Transverse colon (tissue), 4 donors: ENCODE measurements at regions not wholly inside any gene's neighbourhood (a gene's known extent, or its start where the extent isn't known, plus 50 kb on each side); places are given as distances from the start of the nearest gene placed in this dataset.
A peak's percentile ranks its signal among the peaks of the same experiment; 100 is the strongest.

Source experiments
- DNase-seq: peaks from one replicate; pipeline ENCODE4 v3.0.0-alpha.2; 2019
- H3K27ac ChIP-seq, 4 donors: fragments of 200-600 bp; sonication (generic); 2 replicates each; pipeline ENCODE4 v1.5.1; 2016 to 2018; ENCODE audit warnings: inconsistent platforms in 4 of 4
- H3K27me3 ChIP-seq: fragments of 200-600 bp; sonication (generic); 2 replicates; pipeline ENCODE4 v1.5.1; 2017; ENCODE audit warnings: inconsistent platforms
- H3K36me3 ChIP-seq, 4 donors: fragments of 200-600 bp; sonication (generic); 2 replicates each; pipeline ENCODE4 v1.5.1; 2017 to 2019; ENCODE audit warnings: inconsistent platforms in 4 of 4
- H3K4me1 ChIP-seq, 4 donors: fragments of 200-600 bp; sonication (generic); 2 replicates each; pipeline ENCODE4 v1.5.1; 2017 to 2020; ENCODE audit warnings: inconsistent platforms in 4 of 4
- H3K4me3 ChIP-seq, 4 donors: fragments of 200-600 bp; sonication (generic); 1 replicate in 1 of 4; 2 replicates in 3 of 4; pipeline versions ENCODE4 v1.5.1 to v1.6.1; 2017 to 2019; ENCODE audit warnings: inconsistent platforms in 4 of 4
- H3K9me3 ChIP-seq, 2 donors: fragments of 200-600 bp; sonication (generic); 2 replicates each; pipeline ENCODE4 v1.5.1; 2017 to 2019; ENCODE audit warnings: inconsistent platforms in 2 of 2
- CTCF ChIP-seq, 5 experiments: fragments of 200-600 bp in 3 of 5; fragments of 450-650 bp in 2 of 5; sonication (generic) in 3 of 5; IDR thresholded peaks; 1 replicate in 2 of 5; 2 replicates in 3 of 5; pipeline ENCODE4 v1.5.1; 2016 to 2017; ENCODE audit warnings: antibody characterized with exemption in 5 of 5, inconsistent platforms in 3 of 5, mild to moderate bottlenecking in 2 of 5, moderate library complexity in 1 of 5
- EP300 ChIP-seq: sonication (generic); formaldehyde crosslinking; IDR thresholded peaks from one replicate; pipeline ENCODE4 v1.6.1; 2017; ENCODE audit warnings: antibody characterized with exemption, low read depth
- POLR2A ChIP-seq: fragments of 450-650 bp; IDR thresholded peaks from one replicate; pipeline ENCODE4 v1.6.1; 2016; ENCODE audit warnings: antibody characterized with exemption, mild to moderate bottlenecking, moderate library complexity
- POLR2AphosphoS5 ChIP-seq, 3 donors: sonication (generic); formaldehyde crosslinking; IDR thresholded peaks; one replicate each; pipeline ENCODE4 v1.6.1; 2016; ENCODE audit warnings: antibody characterized with exemption in 3 of 3
- WGBS, 2 donors: methylation state at CpG; one replicate each; pipeline ENCODE4 v1.1.5; 2018; ENCODE audit warnings: low coverage in 1 of 2; 5-methylcytosine and 5-hydroxymethylcytosine counted together
- in situ Hi-C, 4 donors: fragments of 200-750 bp; cut with MboI; loops; one replicate each; pipeline versions ENCODE4 v1.15.0 to v1.15.1; 2017; ENCODE audit warnings: low sequenced_read_pairs in 3 of 4, low pct_ligation_motif_present in 1 of 4, low pct_unique_long_range_greater_than_20kb in 1 of 4
- intact Hi-C: fragments of 100-400 bp; cut with DNase I; formaldehyde crosslinking; loops from one replicate; pipeline ENCODE4 v1.15.1; 2023; ENCODE audit warnings: low total_unique reads

- H3K4me3 ChIP-seq: no peak overlapping the region
- no peak for DNase-seq
- H3K4me1 ChIP-seq: peaks cover 0 to 57% (median 26%) of the 10 kb centered on the region in 4 donors
- no peaks in the 10 kb centered on the region for H3K9me3 ChIP-seq
- H3K36me3 ChIP-seq: no peaks in the 10 kb centered on the region
- peak overlapping the region in 3 of 4 donors; percentile 68 to 77 (median 73) for H3K27ac ChIP-seq
- H3K27me3 ChIP-seq: no peaks in the 10 kb centered on the region
- in situ Hi-C loops: no loop called here
- 90 to 97% methylated on average over 2 of the region's 2 CpGs for WGBS, 2 donors
- TF ChIP-seq POLR2AphosphoS5 (IDR thresholded peaks at IDR 0.05) (no peak), EP300 (no peak), CTCF (IDR thresholded peaks at IDR 0.05) (no peak), POLR2A (no peak)
- intact Hi-C loops: no loop called here
Observed at GRCh38 chr13:73674570-73674969, 459.6 kb downstream of the KLF12 start.

- in situ Hi-C loops: no loop called here
Observed at GRCh38 chr13:73673931-73674330, 460.3 kb downstream of the KLF12 start.

GRCh38 chr13:73672492-73672891, 461.7 kb downstream of the KLF12 start:
- Histone ChIP-seq H3K27me3 (no peaks in the 10 kb centered on the region), H3K9me3 (no peaks in the 10 kb centered on the region), H3K36me3 (no peaks in the 10 kb centered on the region), H3K4me3 (no peak overlapping the region), H3K4me1 (peaks cover 0 to 53% (median 24%) of the 10 kb centered on the region in 4 donors), H3K27ac (peak overlapping the region; percentile 70 to 77 (median 73))
- no peak for DNase-seq
- TF ChIP-seq POLR2AphosphoS5 (IDR thresholded peaks at IDR 0.05) (peak in 2 of 3 donors; percentile 31 to 48), CTCF (IDR thresholded peaks at IDR 0.05) (peak in 3 of 5 experiments; percentile 10 to 53 (median 38)), EP300 (no peak)
- intact Hi-C loops (no loop called here), in situ Hi-C loops (no loop called here)
- WGBS, 2 donors: 16 to 20% methylated on average over 3 of the region's 3 CpGs

More at GRCh38 chr13:73673931-73674330, 460.3 kb downstream of the KLF12 start:
- intact Hi-C loops: no loop called here
- DNase-seq: no peak
- no peaks in the 10 kb centered on the region for H3K36me3 ChIP-seq
- H3K9me3 ChIP-seq: no peaks in the 10 kb centered on the region
- WGBS, 2 donors: 77 to 83% methylated on average over 5 to 11 of the region's 11 CpGs
- TF ChIP-seq POLR2AphosphoS5 (IDR thresholded peaks at IDR 0.05) (no peak), POLR2A (no peak), CTCF (IDR thresholded peaks at IDR 0.05) (no peak), EP300 (no peak)
- H3K27ac ChIP-seq: peak overlapping the region in 3 of 4 donors; percentile 69 to 77 (median 70)
- peaks cover 0 to 57% (median 26%) of the 10 kb centered on the region in 4 donors for H3K4me1 ChIP-seq
- no peaks in the 10 kb centered on the region for H3K27me3 ChIP-seq
- no peak overlapping the region for H3K4me3 ChIP-seq

GRCh38 chr13:73671732-73672131, 462.5 kb downstream of the KLF12 start:
- Histone ChIP-seq H3K9me3 (no peaks in the 10 kb centered on the region), H3K4me3 (no peak overlapping the region), H3K4me1 (peaks cover 0 to 46% (median 21%) of the 10 kb centered on the region in 4 donors), H3K27ac (peak overlapping the region; percentile 70 to 77 (median 73)), H3K36me3 (no peaks in the 10 kb centered on the region), H3K27me3 (no peaks in the 10 kb centered on the region)
- 44 to 90% methylated on average over 1 to 5 of the region's 5 CpGs for WGBS, 2 donors
- intact Hi-C loops (no loop called here), in situ Hi-C loops (no loop called here)
- no peak for TF ChIP-seq EP300
- TF ChIP-seq POLR2AphosphoS5 (IDR thresholded peaks at IDR 0.05): no peak
- no peak for TF ChIP-seq POLR2A
- TF ChIP-seq CTCF (IDR thresholded peaks at IDR 0.05): no peak
- no peak for DNase-seq
